OCI-LY3 (cell line): ENCODE measurements at regions not wholly inside any gene's neighbourhood (a gene's known extent, or its start where the extent isn't known, plus 50 kb on each side); places are given as distances from the start of the nearest gene placed in this dataset.

ENCODE experiments used
- CTCF ChIP-seq: fragments of 200-600, 300-600 bp; sonication (generic); IDR thresholded peaks from 2 replicates; pipeline ENCODE4 v1.5.1; 2014; ENCODE audit warnings: antibody characterized with exemption, low read length, low read depth
- EZH2phosphoT487 ChIP-seq: fragments of 200-600 bp; shearing (Covaris generic); IDR thresholded peaks from 2 replicates; pipeline ENCODE4 v1.6.1; 2018; ENCODE audit warnings: antibody characterized with exemption, mixed run types, low read depth

GRCh38 chr11:100515087-100515486, 172.0 kb upstream of the ARHGAP42 start:
- TF ChIP-seq CTCF (no peak), EZH2phosphoT487 (no peak)
